AG09309 (cell line): ENCODE measurements at regions not wholly inside any gene's neighbourhood (a gene's known extent, or its start where the extent isn't known, plus 50 kb on each side); places are given as distances from the start of the nearest gene placed in this dataset.
"Not testable (repeated sequence)": the region's sequence is repeated elsewhere in the genome, so short reads cannot be mapped to it uniquely, and the experiment has no call there.

Experiments used
- DNase-seq: peaks from one replicate; pipeline ENCODE4 v3.0.0-alpha.2; 2010; ENCODE audit warnings: low read depth
- H3K4me3 ChIP-seq: 2 replicates; pipeline ENCODE4 v1.5.1; 2011; ENCODE audit warnings: mild to moderate bottlenecking, low read depth, low read length, moderate library complexity; ENCODE audit not compliant: control insufficient read depth
- TF ChIP-seq, protein P1 (sequence below): IDR thresholded peaks from 2 replicates; pipeline ENCODE4 v1.5.1; 2011; ENCODE audit warnings: mild to moderate bottlenecking, low read depth, low read length, inconsistent platforms; ENCODE audit not compliant: insufficient read depth, control insufficient read depth; ENCODE audit errors: missing control alignments

DNA sequence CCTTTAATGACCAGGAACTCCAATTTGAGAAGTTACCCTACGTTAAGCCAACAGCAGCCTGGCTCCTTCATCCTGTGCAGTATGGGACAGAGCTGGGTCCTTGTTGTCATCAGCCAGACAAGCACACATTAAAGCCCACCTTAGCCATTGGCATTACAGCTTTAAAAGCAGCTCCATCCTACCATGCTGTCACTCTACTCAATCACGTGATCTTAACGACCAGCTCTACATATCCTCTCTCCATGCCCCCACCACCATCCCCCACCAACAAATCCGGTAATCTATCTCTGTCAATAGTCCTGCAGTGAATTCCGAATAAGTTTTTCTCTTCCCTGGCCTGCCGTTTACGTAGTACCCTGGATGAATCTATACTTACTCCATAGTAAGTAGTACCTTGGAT is 82.9 kb upstream of the DGKG start:
- no peak for DNase-seq
- TF ChIP-seq, protein P1, sequence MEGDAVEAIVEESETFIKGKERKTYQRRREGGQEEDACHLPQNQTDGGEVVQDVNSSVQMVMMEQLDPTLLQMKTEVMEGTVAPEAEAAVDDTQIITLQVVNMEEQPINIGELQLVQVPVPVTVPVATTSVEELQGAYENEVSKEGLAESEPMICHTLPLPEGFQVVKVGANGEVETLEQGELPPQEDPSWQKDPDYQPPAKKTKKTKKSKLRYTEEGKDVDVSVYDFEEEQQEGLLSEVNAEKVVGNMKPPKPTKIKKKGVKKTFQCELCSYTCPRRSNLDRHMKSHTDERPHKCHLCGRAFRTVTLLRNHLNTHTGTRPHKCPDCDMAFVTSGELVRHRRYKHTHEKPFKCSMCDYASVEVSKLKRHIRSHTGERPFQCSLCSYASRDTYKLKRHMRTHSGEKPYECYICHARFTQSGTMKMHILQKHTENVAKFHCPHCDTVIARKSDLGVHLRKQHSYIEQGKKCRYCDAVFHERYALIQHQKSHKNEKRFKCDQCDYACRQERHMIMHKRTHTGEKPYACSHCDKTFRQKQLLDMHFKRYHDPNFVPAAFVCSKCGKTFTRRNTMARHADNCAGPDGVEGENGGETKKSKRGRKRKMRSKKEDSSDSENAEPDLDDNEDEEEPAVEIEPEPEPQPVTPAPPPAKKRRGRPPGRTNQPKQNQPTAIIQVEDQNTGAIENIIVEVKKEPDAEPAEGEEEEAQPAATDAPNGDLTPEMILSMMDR, result no peak
- H3K4me3 ChIP-seq, result no peak overlapping the region

DNA sequence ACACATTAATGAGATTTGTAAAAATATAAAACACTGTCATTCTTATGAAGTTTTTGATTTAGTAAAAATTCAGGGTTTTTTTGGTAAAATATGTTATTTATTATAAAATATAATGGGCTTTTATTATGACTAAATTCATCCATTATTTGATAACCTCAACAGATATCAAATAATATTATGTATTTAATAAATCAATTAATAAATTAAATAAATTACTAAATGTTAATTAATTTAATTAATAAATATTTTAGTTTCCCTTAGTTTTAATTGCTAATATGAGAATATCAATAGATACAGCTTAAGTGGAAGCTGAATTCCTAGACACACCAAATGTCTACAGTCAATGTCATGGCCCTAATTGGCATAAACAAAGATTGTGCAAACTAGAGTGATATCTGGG is 82.3 kb upstream of the DGKG start:
- DNase-seq, result no peak
- no peak overlapping the region for H3K4me3 ChIP-seq
- TF ChIP-seq, protein P1, result no peak

DNA sequence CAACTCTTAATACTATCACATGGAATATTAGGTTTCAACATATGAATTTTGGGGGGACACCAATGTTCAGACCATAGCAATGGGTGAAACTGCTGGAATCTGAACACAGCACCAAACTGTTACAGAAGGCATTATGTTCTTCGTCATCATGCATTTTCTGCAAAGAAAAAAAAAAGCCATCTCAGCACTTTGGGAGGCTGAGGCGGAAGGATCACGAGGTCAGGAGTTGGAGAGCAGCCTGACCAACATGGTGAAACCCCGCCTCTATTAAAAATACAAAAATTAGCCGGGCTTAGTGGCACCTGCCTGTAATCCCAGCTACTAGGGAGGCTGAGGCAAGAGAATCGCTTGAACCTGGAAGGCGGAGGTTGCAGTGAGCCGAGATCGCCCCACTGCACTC is 80.9 kb upstream of the DGKG start:
- not testable (repeated sequence) for H3K4me3 ChIP-seq, DNase-seq

DNA sequence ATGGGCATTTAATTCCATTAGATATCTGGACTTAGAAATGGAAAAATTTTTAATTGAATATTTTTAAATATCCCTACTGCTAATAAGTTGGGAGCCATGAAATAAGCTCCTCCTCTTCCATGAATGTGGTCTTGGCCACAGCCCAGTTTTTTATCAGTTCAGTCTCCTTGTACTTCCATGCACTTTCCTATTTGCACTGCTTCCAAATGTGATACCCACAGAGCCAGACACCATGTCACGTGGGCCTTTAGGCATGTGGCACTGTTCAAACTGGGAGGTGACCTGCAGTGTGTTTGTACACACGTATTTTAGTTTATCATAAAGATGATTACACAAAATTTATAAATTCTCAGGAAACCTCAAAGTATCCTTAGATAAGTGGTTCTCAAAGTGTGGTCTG is 80.1 kb upstream of the DGKG start:
- no peak for DNase-seq
- H3K4me3 ChIP-seq, result no peak overlapping the region
- TF ChIP-seq, protein P1, result no peak

DNA sequence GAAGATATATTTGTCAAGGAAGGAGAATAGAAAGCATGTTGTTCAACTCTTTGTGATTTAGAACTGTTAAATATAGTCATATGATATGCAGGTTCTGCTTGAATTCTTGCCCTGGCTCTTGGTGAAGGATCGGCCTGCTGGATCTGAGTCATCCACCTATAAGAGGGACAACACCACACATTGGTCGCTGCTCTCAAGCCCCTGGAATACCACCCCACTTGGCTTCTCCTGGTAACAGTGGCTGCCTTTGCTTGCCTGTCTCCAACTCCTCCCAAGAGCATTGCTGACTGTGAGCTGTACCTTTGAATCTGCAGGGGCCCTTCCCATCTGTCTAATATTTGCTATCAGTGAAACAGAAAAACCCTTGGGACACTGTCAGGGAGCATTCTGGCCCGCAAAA is 78.9 kb upstream of the DGKG start:
- no peak for DNase-seq
- no peak overlapping the region for H3K4me3 ChIP-seq
- TF ChIP-seq, protein P1, result no peak

DNA sequence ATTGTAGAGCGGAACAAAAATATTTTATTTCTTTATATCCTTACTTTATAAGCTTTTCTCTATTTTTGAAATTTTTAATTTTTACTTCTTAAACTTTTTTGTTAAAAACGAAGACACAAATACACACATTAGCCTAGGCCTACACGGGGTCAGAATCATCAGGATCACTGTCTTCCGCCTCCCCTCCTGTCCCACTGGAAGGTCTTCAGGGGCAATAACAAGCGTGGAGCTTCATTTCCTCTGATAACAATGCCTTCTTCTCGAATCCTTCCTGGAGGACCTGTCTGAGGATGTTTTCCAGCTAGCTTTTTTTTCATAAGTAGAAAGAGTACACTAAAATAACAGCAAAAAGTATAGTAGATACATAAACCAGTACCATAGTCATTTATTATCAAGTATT is 77.7 kb upstream of the DGKG start:
- TF ChIP-seq, protein P1, result no peak
- H3K4me3 ChIP-seq, result no peak overlapping the region
- no peak for DNase-seq

DNA sequence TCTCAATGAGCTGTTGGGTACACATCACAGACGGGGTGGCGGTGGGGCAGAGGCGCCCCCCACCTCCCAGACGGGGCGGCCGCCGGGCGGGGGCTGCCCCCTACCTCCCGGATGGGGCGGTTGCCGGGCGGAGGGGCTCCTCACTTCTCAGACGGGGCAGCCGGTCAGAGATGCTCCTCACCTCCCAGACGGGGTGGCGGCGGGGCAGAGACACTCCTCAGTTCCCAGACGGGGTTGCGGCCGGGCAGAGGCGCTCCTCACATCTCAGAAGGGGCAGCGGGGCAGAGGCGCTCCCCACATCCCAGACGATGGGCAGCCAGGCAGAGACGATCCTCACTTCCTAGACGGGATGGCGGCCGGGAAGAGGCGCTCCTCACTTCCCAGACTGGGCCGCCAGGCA is 73.3 kb upstream of the DGKG start:
- H3K4me3 ChIP-seq, DNase-seq: not testable (repeated sequence)

DNA sequence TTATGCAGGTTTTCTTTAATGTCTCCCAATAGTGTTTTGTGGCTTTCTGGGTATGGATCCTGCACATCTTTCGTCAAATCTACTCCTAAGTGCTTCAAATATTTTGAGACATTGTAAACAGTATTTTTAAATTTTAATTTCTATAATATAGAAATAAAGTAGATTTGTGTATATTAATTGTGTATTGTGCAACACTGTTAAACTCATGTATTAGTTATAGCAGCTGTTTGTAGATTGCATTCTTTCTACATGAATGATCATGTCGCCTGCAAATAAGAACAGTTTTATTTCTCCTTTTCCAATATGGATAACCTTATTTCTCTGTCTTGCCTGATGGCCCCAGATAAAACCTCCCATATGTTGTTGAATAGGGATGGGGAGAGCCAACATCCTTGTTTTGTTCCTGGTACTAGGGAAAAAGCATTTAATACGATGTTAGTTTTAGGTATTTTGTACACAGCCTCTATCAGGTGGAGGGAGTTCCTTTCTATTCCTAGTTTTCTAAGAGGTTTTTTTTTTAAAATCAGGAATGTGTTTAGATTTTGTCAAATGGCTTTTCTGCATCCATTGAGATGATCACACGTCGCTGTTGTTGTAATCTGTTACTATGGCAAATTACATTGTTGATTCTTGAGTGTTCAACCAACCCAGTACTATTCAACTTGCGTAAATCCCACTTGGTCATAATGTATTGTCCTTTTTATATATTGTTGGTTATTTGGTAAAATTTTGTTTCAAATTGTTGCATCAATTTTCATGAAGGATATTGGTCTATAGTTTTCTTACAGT is 71.1 kb upstream of the DGKG start:
- TF ChIP-seq, protein P1, result no peak
- H3K4me3 ChIP-seq, result no peak overlapping the region
- DNase-seq, result no peak
